Sigmoid colon (tissue), 6 donors: ENCODE measurements at regions not wholly inside any gene's neighbourhood (a gene's known extent, or its start where the extent isn't known, plus 50 kb on each side); places are given as distances from the start of the nearest gene placed in this dataset.

Source experiments
- DNase-seq: peaks from one replicate; pipeline ENCODE4 v3.0.0-alpha.2; 2019
- H3K27ac ChIP-seq, 4 donors: fragments of 200-600 bp; sonication (generic); one replicate each; pipeline ENCODE4 v1.5.1; 2016 to 2019; ENCODE audit warnings: mild to moderate bottlenecking in 1 of 4
- H3K27me3 ChIP-seq, 3 donors: fragments of 200-600 bp; sonication (generic); one replicate each; pipeline ENCODE4 v1.5.1; 2019; ENCODE audit warnings: mild to moderate bottlenecking in 1 of 3
- H3K36me3 ChIP-seq, 4 donors: fragments of 200-600 bp; sonication (generic); one replicate each; pipeline ENCODE4 v1.5.1; 2016 to 2019
- H3K4me1 ChIP-seq, 4 donors: fragments of 200-600 bp; sonication (generic); one replicate each; pipeline ENCODE4 v1.5.1; 2017 to 2019
- H3K4me3 ChIP-seq, 4 donors: fragments of 200-600 bp; sonication (generic); one replicate each; pipeline ENCODE4 v1.5.1; 2017 to 2019; ENCODE audit warnings: mild to moderate bottlenecking in 2 of 4, moderate library complexity in 1 of 4
- H3K9me3 ChIP-seq, 4 donors: fragments of 200-600 bp in 3 of 4; sonication (generic) in 3 of 4; one replicate each; pipeline versions ENCODE4 v1.5.1 to v1.6.1; 2013 to 2019
- CTCF ChIP-seq, 4 experiments: fragments of 450-650 bp in 3 of 4; fragments of 200-600 bp in 1 of 4; IDR thresholded peaks; one replicate each; pipeline ENCODE4 v1.5.1; 2016 to 2019; ENCODE audit warnings: antibody characterized with exemption in 4 of 4, mild to moderate bottlenecking in 3 of 4, moderate library complexity in 2 of 4
- EP300 ChIP-seq, 4 donors: sonication (generic); formaldehyde crosslinking; IDR thresholded peaks; one replicate each; pipeline ENCODE4 v1.6.1; 2017; ENCODE audit warnings: antibody characterized with exemption in 4 of 4
- POLR2A ChIP-seq, 2 donors: fragments of 450-650 bp; IDR thresholded peaks; one replicate each; pipeline ENCODE4 v1.6.1; 2016; ENCODE audit warnings: antibody characterized with exemption in 2 of 2, mild to moderate bottlenecking in 2 of 2, moderate library complexity in 2 of 2
- POLR2AphosphoS5 ChIP-seq, 4 donors: sonication (generic); formaldehyde crosslinking; IDR thresholded peaks; one replicate each; pipeline ENCODE4 v1.6.1; 2017; ENCODE audit warnings: antibody characterized with exemption in 4 of 4
- WGBS, 2 donors: extraction: QIAGEN DNeasy Blood & Tissue Kit; methylation state at CpG; one replicate each; pipeline ENCODE4 v1.1.7; 2013; 5-methylcytosine and 5-hydroxymethylcytosine counted together
- intact Hi-C: fragments of 100-400 bp; cut with DNase I; formaldehyde crosslinking; loops from one replicate; pipeline ENCODE4 v1.15.1; 2023
- donor health status: healthy with polysubstance abuse.
- donor health status: healthy.

DNA sequence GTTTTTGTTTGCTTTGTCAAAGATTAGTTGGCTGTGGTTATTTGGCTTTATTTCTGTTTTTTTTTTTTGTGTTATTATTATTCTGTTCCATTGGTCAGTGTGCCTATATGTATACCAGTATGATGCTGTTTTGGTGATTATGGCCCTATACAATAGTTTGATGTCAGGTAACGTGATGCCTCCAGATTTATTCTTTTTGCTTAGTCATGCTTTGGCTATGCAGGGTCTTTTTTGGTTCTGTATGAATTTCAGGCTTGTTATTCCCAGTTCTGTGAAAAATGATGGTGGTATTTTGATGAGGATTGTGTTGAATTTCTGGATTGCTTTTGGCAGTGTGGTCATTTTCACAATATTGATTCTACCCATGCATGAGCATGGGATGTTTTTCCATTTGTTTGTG lies 312.8 kb downstream of the TAF11L14 start:
- DNase-seq, result no peak
- H3K4me3 ChIP-seq, result no peak overlapping the region
- H3K27me3 ChIP-seq, result no peaks in the 10 kb centered on the region
- TF ChIP-seq POLR2AphosphoS5 (IDR thresholded peaks at IDR 0.05) (no peak), EP300 (IDR thresholded peaks at IDR 0.05) (no peak), CTCF (IDR thresholded peaks at IDR 0.05) (no peak), POLR2A (IDR thresholded peaks at IDR 0.05) (no peak)
- H3K36me3 ChIP-seq, result no peaks in the 10 kb centered on the region
- intact Hi-C loops, result no loop called here
- H3K27ac ChIP-seq, result no peak overlapping the region
- 62 to 82% methylated on average over 1 of the region's 1 CpG for WGBS, 2 donors
- H3K4me1 ChIP-seq, result no peaks in the 10 kb centered on the region
- H3K9me3 ChIP-seq, result peaks cover 0 to 7% (median 0%) of the 10 kb centered on the region in 4 donors

GRCh38 chr5:17951392-17952169 lies 317.3 kb downstream of the TAF11L14 start:
- Histone ChIP-seq H3K36me3 (no peaks in the 10 kb centered on the region), H3K27ac (no peak overlapping the region), H3K4me3 (no peak overlapping the region), H3K9me3 (peaks cover 0 to 7% (median 0%) of the 10 kb centered on the region in 4 donors), H3K27me3 (no peaks in the 10 kb centered on the region), H3K4me1 (no peaks in the 10 kb centered on the region)
- intact Hi-C loops, result no loop called here
- no peak for DNase-seq
- 60 to 71% methylated on average over 9 of the region's 9 CpGs for WGBS, 2 donors
- TF ChIP-seq CTCF (IDR thresholded peaks at IDR 0.05) (no peak), POLR2A (IDR thresholded peaks at IDR 0.05) (no peak)

DNA sequence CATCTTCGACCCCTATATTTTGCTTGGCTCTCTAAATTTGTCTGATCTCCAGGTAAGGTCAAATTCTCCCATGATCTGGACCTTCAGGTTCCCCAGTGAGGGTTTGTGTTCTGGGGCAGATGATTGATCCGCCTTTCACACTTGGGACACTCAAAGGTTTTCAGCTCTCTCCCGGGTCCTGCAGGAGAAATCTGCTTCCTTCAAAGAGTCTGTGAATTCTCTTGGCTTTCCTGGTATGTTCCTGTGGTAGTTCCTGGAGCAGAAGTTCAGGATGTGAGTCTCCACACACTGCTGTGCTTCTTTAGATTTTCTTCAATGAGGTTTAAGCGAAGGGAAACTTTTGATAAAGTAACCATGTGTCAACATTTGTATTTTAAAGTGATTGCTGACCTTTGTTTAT lies 318.0 kb downstream of the TAF11L14 start:
- intact Hi-C loops, result no loop called here
- no peak for TF ChIP-seq POLR2AphosphoS5 (IDR thresholded peaks at IDR 0.05)
- no peak for TF ChIP-seq CTCF (IDR thresholded peaks at IDR 0.05)
- no peak for TF ChIP-seq POLR2A (IDR thresholded peaks at IDR 0.05)
- TF ChIP-seq EP300 (IDR thresholded peaks at IDR 0.05), result no peak
- WGBS, 2 donors, result 70 to 84% methylated on average over 4 of the region's 4 CpGs
- Histone ChIP-seq H3K27me3 (no peaks in the 10 kb centered on the region), H3K36me3 (no peaks in the 10 kb centered on the region), H3K4me3 (no peak overlapping the region), H3K27ac (no peak overlapping the region), H3K4me1 (no peaks in the 10 kb centered on the region), H3K9me3 (peaks cover 0 to 7% (median 0%) of the 10 kb centered on the region in 4 donors)
- DNase-seq, result no peak

DNA sequence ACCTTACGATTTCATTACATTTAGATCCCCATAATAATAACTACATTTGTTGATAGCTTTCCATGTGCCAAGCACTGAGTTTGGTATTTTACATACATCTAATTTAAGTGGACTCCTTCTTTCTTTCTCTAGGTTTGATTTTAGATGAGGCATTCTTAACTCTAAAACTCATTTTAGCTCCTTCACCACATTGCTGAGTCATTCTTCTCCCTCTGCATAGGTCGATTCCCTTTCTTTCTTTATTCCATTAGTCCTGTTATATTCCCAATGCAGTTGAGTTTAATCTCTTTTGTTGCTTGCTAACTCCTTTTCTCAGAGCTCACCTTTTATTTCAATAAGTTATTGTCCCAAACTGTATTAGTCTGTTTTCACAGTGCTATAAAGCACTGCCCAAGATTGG lies 329.8 kb downstream of the TAF11L14 start:
- 47 to 79% methylated on average over 2 of the region's 2 CpGs for WGBS, 2 donors
- TF ChIP-seq POLR2AphosphoS5 (IDR thresholded peaks at IDR 0.05) (no peak), POLR2A (IDR thresholded peaks at IDR 0.05) (no peak), CTCF (IDR thresholded peaks at IDR 0.05) (no peak), EP300 (IDR thresholded peaks at IDR 0.05) (no peak)
- no peak overlapping the region for H3K4me3 ChIP-seq

More for the DNA sequence above, 329.8 kb downstream of the TAF11L14 start:
- intact Hi-C loops, result no loop called here
- Histone ChIP-seq H3K27ac (no peak overlapping the region), H3K9me3 (no peaks in the 10 kb centered on the region), H3K36me3 (no peaks in the 10 kb centered on the region), H3K4me1 (no peaks in the 10 kb centered on the region), H3K27me3 (no peaks in the 10 kb centered on the region)
- no peak for DNase-seq
